ENCODE measurements at regions not wholly inside any gene's neighbourhood (a gene's known extent, or its start where the extent isn't known, plus 50 kb on each side); places are given as distances from the start of the nearest gene placed in this dataset.

DNA sequence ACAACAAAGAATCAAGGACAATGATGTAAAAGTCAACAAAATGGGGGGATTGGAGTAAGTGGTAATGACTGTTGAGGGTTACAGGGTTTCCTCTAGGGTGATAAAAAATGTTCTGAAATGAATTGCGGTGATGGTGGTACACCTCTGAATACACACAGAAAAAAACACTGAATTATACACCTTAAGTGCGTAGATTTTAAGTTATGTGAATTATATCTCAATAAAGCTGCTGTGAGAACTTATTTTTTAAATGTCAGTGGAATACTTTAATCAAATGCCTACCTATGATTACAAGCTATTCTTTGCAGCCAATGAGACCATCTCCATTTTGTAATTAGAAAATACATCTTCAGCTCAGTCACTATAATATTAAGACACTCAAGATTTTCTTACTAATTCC is 53.5 kb downstream of the ZNF608 start:
- no peak overlapping the region for H3K4me3 ChIP-seq
- no peak overlapping the region for H3K27ac ChIP-seq
- TF ChIP-seq POLR2A (IDR thresholded peaks at IDR 0.05) (no peak), POLR2AphosphoS5 (IDR thresholded peaks at IDR 0.05) (no peak)
- TF ChIP-seq, protein P1, sequence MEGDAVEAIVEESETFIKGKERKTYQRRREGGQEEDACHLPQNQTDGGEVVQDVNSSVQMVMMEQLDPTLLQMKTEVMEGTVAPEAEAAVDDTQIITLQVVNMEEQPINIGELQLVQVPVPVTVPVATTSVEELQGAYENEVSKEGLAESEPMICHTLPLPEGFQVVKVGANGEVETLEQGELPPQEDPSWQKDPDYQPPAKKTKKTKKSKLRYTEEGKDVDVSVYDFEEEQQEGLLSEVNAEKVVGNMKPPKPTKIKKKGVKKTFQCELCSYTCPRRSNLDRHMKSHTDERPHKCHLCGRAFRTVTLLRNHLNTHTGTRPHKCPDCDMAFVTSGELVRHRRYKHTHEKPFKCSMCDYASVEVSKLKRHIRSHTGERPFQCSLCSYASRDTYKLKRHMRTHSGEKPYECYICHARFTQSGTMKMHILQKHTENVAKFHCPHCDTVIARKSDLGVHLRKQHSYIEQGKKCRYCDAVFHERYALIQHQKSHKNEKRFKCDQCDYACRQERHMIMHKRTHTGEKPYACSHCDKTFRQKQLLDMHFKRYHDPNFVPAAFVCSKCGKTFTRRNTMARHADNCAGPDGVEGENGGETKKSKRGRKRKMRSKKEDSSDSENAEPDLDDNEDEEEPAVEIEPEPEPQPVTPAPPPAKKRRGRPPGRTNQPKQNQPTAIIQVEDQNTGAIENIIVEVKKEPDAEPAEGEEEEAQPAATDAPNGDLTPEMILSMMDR (IDR thresholded peaks at IDR 0.05 in 8 of 11, conservative IDR thresholded peaks at IDR 0.05 in 3 of 11): no peak
- no peak for DNase-seq
- H3K9me3 ChIP-seq: no peaks in the 10 kb centered on the region
- 95 to 100% (median 96%) methylated on average over 2 of the region's 2 CpGs for WGBS, 5 donors
- no peaks in the 10 kb centered on the region for H3K36me3 ChIP-seq
- no peaks in the 10 kb centered on the region for H3K27me3 ChIP-seq (replicated peaks in 1 of 7)
- H3K4me1 ChIP-seq: peaks cover 0 to 3% (median 0%) of the 10 kb centered on the region in 6 donors
- intact Hi-C loops (cut with DNase I; ENCODE audit: low total_unique reads): no loop called here

DNA sequence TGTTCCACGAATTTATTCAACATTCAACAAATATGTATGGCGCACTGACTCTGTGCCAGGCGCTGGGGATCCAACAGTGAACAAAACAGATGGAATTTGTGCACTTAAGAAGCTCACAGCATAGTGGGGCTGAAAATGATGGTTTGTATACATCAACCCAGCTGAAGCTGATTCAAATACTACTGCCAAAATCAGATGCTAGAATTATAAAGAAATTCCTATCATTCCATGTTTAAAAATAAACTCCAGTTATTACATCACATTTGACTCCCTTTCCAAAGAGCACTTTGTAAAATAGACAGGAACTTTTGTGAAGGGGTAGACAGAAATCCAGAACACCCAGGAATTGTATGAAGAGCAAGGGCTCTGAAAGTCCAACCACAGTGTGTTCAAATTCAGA is 54.1 kb downstream of the ZNF608 start:
- WGBS, 5 donors: 75 to 94% (median 90%) methylated on average over 3 of the region's 3 CpGs
- H3K36me3 ChIP-seq: no peaks in the 10 kb centered on the region
- no peaks in the 10 kb centered on the region for H3K27me3 ChIP-seq (replicated peaks in 1 of 7)
- H3K4me3 ChIP-seq: no peak overlapping the region
- H3K4me1 ChIP-seq: peaks cover 0 to 3% (median 0%) of the 10 kb centered on the region in 6 donors
- H3K27ac ChIP-seq: no peak overlapping the region
- TF ChIP-seq, protein P1 (IDR thresholded peaks at IDR 0.05 in 8 of 11, conservative IDR thresholded peaks at IDR 0.05 in 3 of 11): no peak
- no peak for TF ChIP-seq POLR2AphosphoS5 (IDR thresholded peaks at IDR 0.05)
- no peak for TF ChIP-seq POLR2A (IDR thresholded peaks at IDR 0.05)
- no peaks in the 10 kb centered on the region for H3K9me3 ChIP-seq
- no peak for DNase-seq
- intact Hi-C loops (cut with DNase I; ENCODE audit: low total_unique reads): no loop called here

- intact Hi-C loops (cut with DNase I; ENCODE audit: low total_unique reads): no loop called here
- no peak overlapping the region for H3K4me3 ChIP-seq
These were observed 56.8 kb downstream of the ZNF608 start for GRCh38 chr5:124689653-124690052.

DNA sequence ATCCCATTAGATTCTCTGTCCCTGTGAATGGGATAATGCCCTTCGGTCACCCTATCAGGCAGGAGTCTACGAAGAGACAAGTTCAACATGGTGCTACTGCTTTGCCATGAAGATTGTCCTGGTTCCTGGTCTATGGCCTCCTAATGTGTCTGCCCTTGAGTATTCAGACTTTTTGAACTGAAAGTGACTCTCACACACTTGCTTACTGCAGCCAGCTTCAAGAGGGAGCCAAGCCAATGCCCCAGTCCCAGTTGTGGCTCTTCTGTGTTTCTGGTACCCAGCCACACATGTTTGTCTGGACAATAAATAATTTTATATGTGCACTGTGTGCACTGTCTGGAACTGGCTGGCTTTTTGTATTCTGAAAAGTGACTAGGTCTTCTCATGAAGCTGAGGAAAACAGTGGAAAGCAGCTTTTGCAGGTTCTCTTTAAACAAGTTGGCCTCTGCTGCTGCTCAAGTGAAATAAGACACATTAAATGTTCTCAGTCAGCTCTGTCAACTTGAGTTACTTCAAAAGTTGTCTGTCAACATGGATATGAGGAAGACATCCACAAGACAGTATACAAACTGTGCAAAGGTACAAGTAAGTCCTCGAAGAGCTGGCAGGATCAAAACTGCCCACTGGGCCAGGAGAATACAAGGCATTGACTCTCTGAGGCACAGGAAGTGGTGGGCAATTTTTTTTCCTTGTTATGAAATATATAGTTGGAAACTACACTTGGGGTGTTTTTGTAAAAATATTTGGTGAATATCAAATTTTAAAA is 60.0 kb downstream of the ZNF608 start:
- no peaks in the 10 kb centered on the region for H3K9me3 ChIP-seq
- H3K36me3 ChIP-seq: no peaks in the 10 kb centered on the region
- intact Hi-C loops (cut with DNase I; ENCODE audit: low total_unique reads): no loop called here
- no peak overlapping the region for H3K27ac ChIP-seq
- no peak for TF ChIP-seq POLR2AphosphoS5 (IDR thresholded peaks at IDR 0.05)
- TF ChIP-seq POLR2A (IDR thresholded peaks at IDR 0.05): no peak
- TF ChIP-seq, protein P1 (IDR thresholded peaks at IDR 0.05 in 8 of 11, conservative IDR thresholded peaks at IDR 0.05 in 3 of 11): no peak
- no peak for DNase-seq
- WGBS, 5 donors: 73 to 80% (median 76%) methylated on average over 3 of the region's 3 CpGs
- H3K27me3 ChIP-seq (replicated peaks in 1 of 7): no peaks in the 10 kb centered on the region
- H3K4me3 ChIP-seq: no peak overlapping the region
- peaks cover 0 to 3% (median 0%) of the 10 kb centered on the region in 6 donors for H3K4me1 ChIP-seq

More at GRCh38 chr5:124689653-124690052, 56.8 kb downstream of the ZNF608 start:
- H3K9me3 ChIP-seq: no peaks in the 10 kb centered on the region
- H3K27ac ChIP-seq: no peak overlapping the region
- no peak for DNase-seq
- TF ChIP-seq, protein P1 (IDR thresholded peaks at IDR 0.05 in 8 of 11, conservative IDR thresholded peaks at IDR 0.05 in 3 of 11): no peak
- TF ChIP-seq POLR2AphosphoS5 (IDR thresholded peaks at IDR 0.05): no peak
- TF ChIP-seq POLR2A (IDR thresholded peaks at IDR 0.05): no peak
- peaks cover 0 to 3% (median 0%) of the 10 kb centered on the region in 6 donors for H3K4me1 ChIP-seq
- no peaks in the 10 kb centered on the region for H3K36me3 ChIP-seq
- no peaks in the 10 kb centered on the region for H3K27me3 ChIP-seq (replicated peaks in 1 of 7)

Data from spleen (tissue), 11 donors.